HEK293T (cell line): ENCODE measurements at regions not wholly inside any gene's neighbourhood (a gene's known extent, or its start where the extent isn't known, plus 50 kb on each side); places are given as distances from the start of the nearest gene placed in this dataset.

Source experiments
- CTCF ChIA-PET: fragments of 350-600 bp; formaldehyde crosslinking; extraction: SDS; loops from one replicate; lab custom pipeline; 2021; ENCODE audit warnings: antibody characterized with exemption, inconsistent platforms; lab: Yijun Ruan, JAX
- POLR2A ChIA-PET: fragments of 350-600 bp; formaldehyde crosslinking; extraction: SDS; loops from one replicate; lab custom pipeline; 2020; ENCODE audit warnings: antibody characterized with exemption, inconsistent platforms; lab: Yijun Ruan, JAX
- DNase-seq: peaks from one replicate; pipeline ENCODE4 v3.0.0; 2012; ENCODE audit warnings: mixed read lengths; ENCODE audit errors: extremely low spot score
- ARNT ChIP-seq: fragments of 450-650 bp; IDR thresholded peaks from 2 replicates; pipeline ENCODE4 v1.6.1; 2017; ENCODE audit warnings: mild to moderate bottlenecking
- BHLHE40 ChIP-seq: fragments of 450-650 bp; IDR thresholded peaks from 2 replicates; pipeline ENCODE4 v1.6.1; 2016; ENCODE audit warnings: mild to moderate bottlenecking, moderate library complexity, borderline replicate concordance
- CTBP1 ChIP-seq: fragments of 450-650 bp; IDR thresholded peaks from 2 replicates; pipeline ENCODE4 v1.6.1; 2016; ENCODE audit warnings: borderline replicate concordance
- ELF4 ChIP-seq: fragments of 450-650 bp; IDR thresholded peaks from 2 replicates; pipeline ENCODE4 v1.6.1; 2017; ENCODE audit warnings: antibody characterized with exemption
- FOXA1 ChIP-seq: fragments of 450-650 bp; IDR thresholded peaks from 2 replicates; pipeline ENCODE4 v1.6.1; 2016; ENCODE audit warnings: mild to moderate bottlenecking
- FOXK2 ChIP-seq: fragments of 450-650 bp; IDR thresholded peaks from 2 replicates; pipeline ENCODE4 v1.6.1; 2016; ENCODE audit warnings: mild to moderate bottlenecking
- FOXM1 ChIP-seq: fragments of 450-650 bp; IDR thresholded peaks from 2 replicates; pipeline ENCODE4 v1.6.1; 2017; ENCODE audit warnings: mild to moderate bottlenecking, borderline replicate concordance
- HDGF ChIP-seq: fragments of 450-650 bp; IDR thresholded peaks from 2 replicates; pipeline ENCODE4 v1.6.1; 2017; ENCODE audit warnings: antibody characterized with exemption, borderline replicate concordance
- L3MBTL2 ChIP-seq: fragments of 450-650 bp; conservative IDR thresholded peaks from 2 replicates; pipeline ENCODE4 v1.6.1; 2016; ENCODE audit warnings: mild to moderate bottlenecking
- LEF1 ChIP-seq: fragments of 450-650 bp; IDR thresholded peaks from 2 replicates; pipeline ENCODE4 v1.6.1; 2017; ENCODE audit warnings: mild to moderate bottlenecking, borderline replicate concordance
- NFRKB ChIP-seq: fragments of 450-650 bp; IDR thresholded peaks from 2 replicates; pipeline ENCODE4 v1.6.1; 2016; ENCODE audit warnings: mild to moderate bottlenecking, moderate library complexity
- SP1 ChIP-seq: fragments of 450-650 bp; IDR thresholded peaks from 2 replicates; pipeline ENCODE4 v1.6.1; 2017
- SUZ12 ChIP-seq: fragments of 450-650 bp; IDR thresholded peaks from 2 replicates; pipeline ENCODE4 v1.6.1; 2016; ENCODE audit warnings: mild to moderate bottlenecking
- TARDBP ChIP-seq: fragments of 450-650 bp; IDR thresholded peaks from 2 replicates; pipeline ENCODE4 v1.6.1; 2016
- ZNF384 ChIP-seq: fragments of 450-650 bp; IDR thresholded peaks from 2 replicates; pipeline ENCODE4 v1.6.1; 2016
- TF ChIP-seq, protein P1 (sequence below): fragments of 450-650 bp; IDR thresholded peaks from 2 replicates; pipeline ENCODE4 v1.6.1; 2016

DNA sequence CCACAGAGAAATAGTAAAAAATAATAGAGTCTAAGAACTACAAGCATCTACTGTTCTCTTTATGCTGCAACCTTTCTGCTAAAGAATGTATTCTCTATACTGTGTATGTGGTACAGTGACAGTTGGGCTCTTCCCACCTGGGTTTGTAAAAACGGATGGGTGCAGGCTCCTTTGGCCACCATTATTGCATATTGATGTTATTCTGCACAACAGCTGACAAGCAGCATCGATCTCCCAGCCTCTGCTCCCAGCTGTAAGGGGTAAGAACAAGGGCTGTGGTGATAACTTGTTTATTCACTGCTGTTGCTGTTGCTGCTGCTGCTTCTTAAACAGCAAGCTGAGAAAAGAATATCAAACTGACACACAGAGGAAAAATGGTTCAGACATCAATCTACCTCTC, 56.1 kb downstream of the KCNRG start:
- CTCF ChIA-PET = no interaction called here
- TF ChIP-seq SUZ12 (no peak), SP1 (no peak), TARDBP (no peak)

DNA sequence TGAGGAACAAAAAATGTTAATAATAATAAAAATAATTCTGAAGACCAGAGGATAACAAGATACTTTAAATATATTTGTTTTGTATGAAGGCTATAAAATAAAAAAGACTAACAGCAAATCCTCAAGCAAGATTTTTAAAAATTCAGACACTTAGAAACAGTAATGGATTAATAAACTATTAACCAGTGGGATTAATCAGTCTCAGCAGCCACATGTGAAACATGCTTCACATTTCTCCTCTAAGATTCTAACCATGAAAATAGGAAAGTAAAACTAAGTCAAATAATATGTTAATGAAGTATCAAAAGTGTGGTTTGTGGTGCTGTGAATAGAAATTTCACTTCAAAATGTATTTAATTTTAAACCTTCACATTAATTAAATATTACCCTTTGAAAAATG, 57.4 kb downstream of the KCNRG start:
- no peak for DNase-seq
- ChIA-PET CTCF (no interaction called here), POLR2A (no interaction called here)
- TF ChIP-seq L3MBTL2 (no peak), FOXA1 (no peak), FOXM1 (no peak), ELF4 (no peak), ARNT (no peak), ZNF384 (no peak)

More for the DNA sequence above, 56.1 kb downstream of the KCNRG start:
- DNase-seq = no peak
- POLR2A ChIA-PET = no interaction called here

- CTCF ChIA-PET = no interaction called here
- no peak for TF ChIP-seq SUZ12
- POLR2A ChIA-PET = no interaction called here
- DNase-seq = no peak
These were observed 58.1 kb downstream of the KCNRG start for GRCh38 chr13:50073340-50073739.

GRCh38 chr13:50074843-50075242, 59.6 kb downstream of the KCNRG start:
- no peak for TF ChIP-seq TARDBP
- TF ChIP-seq SP1 = no peak
- no peak for TF ChIP-seq FOXA1
- no peak for TF ChIP-seq NFRKB
- TF ChIP-seq, protein P1, sequence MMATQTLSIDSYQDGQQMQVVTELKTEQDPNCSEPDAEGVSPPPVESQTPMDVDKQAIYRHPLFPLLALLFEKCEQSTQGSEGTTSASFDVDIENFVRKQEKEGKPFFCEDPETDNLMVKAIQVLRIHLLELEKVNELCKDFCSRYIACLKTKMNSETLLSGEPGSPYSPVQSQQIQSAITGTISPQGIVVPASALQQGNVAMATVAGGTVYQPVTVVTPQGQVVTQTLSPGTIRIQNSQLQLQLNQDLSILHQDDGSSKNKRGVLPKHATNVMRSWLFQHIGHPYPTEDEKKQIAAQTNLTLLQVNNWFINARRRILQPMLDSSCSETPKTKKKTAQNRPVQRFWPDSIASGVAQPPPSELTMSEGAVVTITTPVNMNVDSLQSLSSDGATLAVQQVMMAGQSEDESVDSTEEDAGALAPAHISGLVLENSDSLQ = no peak
- no peak for TF ChIP-seq ELF4
- no peak for TF ChIP-seq SUZ12
- no peak for TF ChIP-seq FOXK2
- TF ChIP-seq FOXM1 = no peak
- no peak for TF ChIP-seq BHLHE40
- no peak for TF ChIP-seq LEF1
- ChIA-PET POLR2A (interaction anchor here (0.9 to 1.6 kb wide), 2 partner anchors 50 to 78 kb away, joined by 3 to 4 read pairs; partner anchors contain the start of gene TRIM13), CTCF (no interaction called here)
- no peak for DNase-seq

GRCh38 chr13:50075619-50076097, 60.4 kb downstream of the KCNRG start:
- CTCF ChIA-PET = no interaction called here
- DNase-seq = no peak
- POLR2A ChIA-PET = interaction anchor here (0.9 to 1.6 kb wide), 3 partner anchors 49 to 79 kb away, joined by 3 to 4 read pairs (median 3); partner anchors contain the start of gene TRIM13
- TF ChIP-seq NFRKB = no peak
- TF ChIP-seq, protein P1 = peak; percentile 82

GRCh38 chr13:50077431-50077830, 62.2 kb downstream of the KCNRG start:
- no peak for DNase-seq

GRCh38 chr13:50078231-50078894, 63.1 kb downstream of the KCNRG start:
- no peak for DNase-seq
- TF ChIP-seq HDGF (no peak), ZNF384 (no peak), CTBP1 (no peak), ARNT (no peak), L3MBTL2 (no peak)
- TF ChIP-seq, protein P1 = peak; percentile 42; the same call in 1 of the 2 replicates
- ChIA-PET POLR2A (interaction anchor here (2.0 kb wide), 1 partner anchor 47 kb away, joined by 17 read pairs; no protein-coding TSS in a partner anchor), CTCF (interaction anchor here (0.6 kb wide), 1 partner anchor 48 kb away, joined by 3 read pairs; no protein-coding TSS in a partner anchor)

More at GRCh38 chr13:50077431-50077830, 62.2 kb downstream of the KCNRG start:
- POLR2A ChIA-PET = no interaction called here
- TF ChIP-seq SP1 = no peak
- TF ChIP-seq NFRKB = no peak
- no peak for TF ChIP-seq HDGF
- TF ChIP-seq, protein P1 = no peak
- no peak for TF ChIP-seq ARNT
- TF ChIP-seq TARDBP = no peak
- no peak for TF ChIP-seq ZNF384
- TF ChIP-seq CTBP1 = no peak
- TF ChIP-seq LEF1 = no peak
- no peak for TF ChIP-seq FOXA1
- no peak for TF ChIP-seq FOXM1
- TF ChIP-seq FOXK2 = no peak
- TF ChIP-seq L3MBTL2 = no peak
- no peak for TF ChIP-seq SUZ12
- TF ChIP-seq ELF4 = no peak
- no peak for TF ChIP-seq BHLHE40
- CTCF ChIA-PET = interaction anchor here (0.6 kb wide), 1 partner anchor 48 kb away, joined by 3 read pairs; no protein-coding TSS in a partner anchor
